H1 (cell line): ENCODE measurements at regions not wholly inside any gene's neighbourhood (a gene's known extent, or its start where the extent isn't known, plus 50 kb on each side); places are given as distances from the start of the nearest gene placed in this dataset.

Experiments
- CTCF ChIA-PET: fragments of 300-600 bp; sonication (Branson Sonifier 250); formaldehyde crosslinking; loops from one replicate; lab custom pipeline; 2021; ENCODE audit not compliant: partially characterized antibody; lab: Charles Lee
- POLR2A ChIA-PET: fragments of 300-600 bp; sonication (Branson Sonifier 250); formaldehyde crosslinking; loops from one replicate; lab custom pipeline; 2021; ENCODE audit warnings: inconsistent platforms; ENCODE audit not compliant: partially characterized antibody; lab: Charles Lee
- DNase-seq, 2 experiments: peaks; one replicate each; pipeline versions ENCODE4 v3.0.0 to v3.0.0-alpha.2; 2010 to 2022; ENCODE audit warnings: low spot score in 2 of 2, low read depth in 1 of 2, mixed read lengths in 1 of 2
- FAIRE-seq: peaks from 2 replicates; lab custom pipeline; 2011; peaks lifted over from hg19 to GRCh38; lab: Jason Lieb, UNC
- H2AFZ ChIP-seq: 2 replicates; pipeline ENCODE4 v1.8.1; 2012; ENCODE audit warnings: low read length, inconsistent platforms
- H2AK5ac ChIP-seq: 2 replicates; pipeline ENCODE4 v1.6.1; 2013; ENCODE audit warnings: low read depth, low read length
- H2BK120ac ChIP-seq: replicated peaks from 2 replicates; pipeline ENCODE3; 2013; ENCODE audit warnings: low read depth, low read length, inconsistent platforms
- H2BK12ac ChIP-seq: 2 replicates; pipeline ENCODE4 v1.6.1; 2013; ENCODE audit warnings: low read depth, low read length
- H2BK15ac ChIP-seq: 2 replicates; pipeline ENCODE4 v1.6.1; 2013; ENCODE audit warnings: low read length
- H2BK20ac ChIP-seq: 2 replicates; pipeline ENCODE4 v1.6.1; 2013; ENCODE audit warnings: low read length
- H2BK5ac ChIP-seq: 2 replicates; pipeline ENCODE4 v1.6.1; 2013; ENCODE audit warnings: low read depth, low read length
- H3K14ac ChIP-seq: 2 replicates; pipeline ENCODE4 v1.6.1; 2013; ENCODE audit warnings: inconsistent platforms; ENCODE audit not compliant: insufficient read length
- H3K18ac ChIP-seq: 2 replicates; pipeline ENCODE4 v1.6.1; 2013; ENCODE audit warnings: low read length; ENCODE audit errors: extremely low read depth
- H3K23ac ChIP-seq: 2 replicates; pipeline ENCODE4 v1.6.1; 2013; ENCODE audit warnings: inconsistent platforms; ENCODE audit not compliant: insufficient read length
- H3K23me2 ChIP-seq: 2 replicates; pipeline ENCODE4 v1.6.1; 2013; ENCODE audit warnings: low read depth, low read length
- H3K27ac ChIP-seq: 2 replicates; pipeline ENCODE4 v1.6.1; 2011; ENCODE audit warnings: low read depth, low read length, inconsistent platforms
- H3K27me3 ChIP-seq, 4 experiments: replicated peaks in 1 of 4; 1 replicate in 1 of 4; 2 replicates in 3 of 4; pipeline versions ENCODE4 v1.6.1 to v1.8.1; 2011 to 2013; ENCODE audit warnings: low read length in 3 of 4, mild to moderate bottlenecking in 3 of 4, inconsistent platforms in 2 of 4, mixed read lengths in 2 of 4, moderate library complexity in 1 of 4; ENCODE audit not compliant: control insufficient read depth in 3 of 4, insufficient read depth in 3 of 4; ENCODE audit errors: extremely low read depth in 1 of 4
- H3K36me3 ChIP-seq, 4 experiments: 2 replicates each; pipeline versions ENCODE4 v1.6.1 to v1.8.1; 2011 to 2013; ENCODE audit warnings: mild to moderate bottlenecking in 4 of 4, low read length in 3 of 4, moderate library complexity in 2 of 4, control low read depth in 1 of 4, inconsistent platforms in 1 of 4; ENCODE audit not compliant: insufficient read depth in 4 of 4, control insufficient read depth in 2 of 4
- H3K4ac ChIP-seq: replicated peaks from 2 replicates; pipeline ENCODE3; 2013; ENCODE audit warnings: low read length, low read depth, mixed read lengths, inconsistent platforms; ENCODE audit not compliant: insufficient read length
- H3K4me1 ChIP-seq, 4 experiments: replicated peaks in 1 of 4; 1 replicate in 1 of 4; 2 replicates in 3 of 4; pipeline versions ENCODE4 v1.6.1 to v1.8.1; 2011 to 2013; ENCODE audit warnings: low read length in 3 of 4, inconsistent platforms in 2 of 4, mixed read lengths in 1 of 4; ENCODE audit not compliant: insufficient read depth in 4 of 4, control insufficient read depth in 3 of 4
- H3K4me2 ChIP-seq, 2 experiments: 2 replicates each; pipeline versions ENCODE4 v1.6.1 to v1.8.1; 2011 to 2013; ENCODE audit warnings: low read depth in 2 of 2, low read length in 2 of 2, control low read depth in 1 of 2, inconsistent platforms in 1 of 2, mild to moderate bottlenecking in 1 of 2; ENCODE audit not compliant: insufficient read depth in 1 of 2
- H3K4me3 ChIP-seq, 4 experiments: fragments of 200-600, 300-600 bp in 1 of 4; sonication (generic), shearing (Covaris generic), sonication (Bioruptor Twin) in 1 of 4; 2 replicates each; pipeline versions ENCODE4 v1.5.1 to v1.8.1; 2011 to 2016; ENCODE audit warnings: low read length in 4 of 4, low read depth in 3 of 4, control low read depth in 2 of 4, inconsistent platforms in 2 of 4, mild to moderate bottlenecking in 2 of 4, mixed read lengths in 1 of 4, moderate library complexity in 1 of 4; ENCODE audit not compliant: insufficient read depth in 2 of 4; ENCODE audit errors: extremely low read depth in 1 of 4
- H3K56ac ChIP-seq: replicated peaks from 2 replicates; pipeline ENCODE3; 2013; ENCODE audit warnings: low read depth, mild to moderate bottlenecking, mixed read lengths, low read length, inconsistent platforms; ENCODE audit not compliant: insufficient read length
- H3K79me1 ChIP-seq: 2 replicates; pipeline ENCODE4 v1.6.1; 2013; ENCODE audit warnings: low read depth, low read length, control low read depth
- H3K79me2 ChIP-seq, 2 experiments: 2 replicates each; pipeline versions ENCODE4 v1.6.1 to v1.8.1; 2012 to 2013; ENCODE audit warnings: low read length in 2 of 2, mild to moderate bottlenecking in 2 of 2, inconsistent platforms in 1 of 2; ENCODE audit not compliant: insufficient read depth in 2 of 2, control insufficient read depth in 1 of 2
- H3K9ac ChIP-seq, 4 experiments: replicated peaks in 1 of 4; 1 replicate in 1 of 4; 2 replicates in 3 of 4; pipeline versions ENCODE4 v1.6.1 to v1.8.1; 2011 to 2013; ENCODE audit warnings: low read depth in 3 of 4, low read length in 3 of 4, control low read depth in 2 of 4, mild to moderate bottlenecking in 2 of 4, moderate library complexity in 2 of 4, inconsistent platforms in 1 of 4; ENCODE audit errors: extremely low read depth in 1 of 4
- H3K9me3 ChIP-seq, 2 experiments: 2 replicates each; pipeline versions ENCODE4 v1.6.1 to v1.8.1; 2012 to 2013; ENCODE audit warnings: mild to moderate bottlenecking in 2 of 2, moderate library complexity in 2 of 2, control low read depth in 1 of 2, inconsistent platforms in 1 of 2, low read depth in 1 of 2, low read length in 1 of 2, mixed read lengths in 1 of 2; ENCODE audit not compliant: insufficient read depth in 2 of 2
- H4K20me1 ChIP-seq, 2 experiments: replicated peaks in 1 of 2; 2 replicates each; pipeline versions ENCODE3 to v1.8.1; 2011 to 2013; ENCODE audit warnings: inconsistent platforms in 2 of 2, low read length in 2 of 2, mild to moderate bottlenecking in 1 of 2; ENCODE audit not compliant: insufficient read depth in 2 of 2, control insufficient read depth in 1 of 2
- H4K5ac ChIP-seq: 2 replicates; pipeline ENCODE4 v1.6.1; 2013; ENCODE audit warnings: low read length, low read depth, mixed read lengths, inconsistent platforms; ENCODE audit not compliant: insufficient read length
- H4K8ac ChIP-seq: 2 replicates; pipeline ENCODE4 v1.8.0; 2013; ENCODE audit warnings: mild to moderate bottlenecking, moderate library complexity, low read length, inconsistent platforms; ENCODE audit not compliant: insufficient read depth; ENCODE audit errors: extremely low read depth
- H4K91ac ChIP-seq: replicated peaks from 2 replicates; pipeline ENCODE3; 2013; ENCODE audit warnings: low read length, mixed read lengths, inconsistent platforms; ENCODE audit not compliant: insufficient read length
- JUND ChIP-seq: IDR thresholded peaks from 2 replicates; pipeline ENCODE4 v1.6.1; 2011; ENCODE audit warnings: mild to moderate bottlenecking, improper control_type of control experiment, low read length
- PHF8 ChIP-seq: fragments of 200-600 bp; sonication (generic); conservative IDR thresholded peaks from 2 replicates; pipeline ENCODE4 v1.7.1; 2012; ENCODE audit warnings: low read depth, mild to moderate bottlenecking, inconsistent platforms, low read length, moderate library complexity
- WGBS, 2 experiments: shearing (Covaris generic) in 1 of 2; methylation state at CpG; one replicate each; pipeline versions ENCODE4 v1.1.6 to v1.1.7; 2013 to 2015; ENCODE audit warnings: low lambda C conversion rate in 2 of 2, mixed read lengths in 2 of 2, inconsistent platforms in 1 of 2, low coverage in 1 of 2, missing lambda C conversion rate in 1 of 2; ENCODE audit not compliant: insufficient replicate concordance in 2 of 2, insufficient coverage in 1 of 2, insufficient read length in 1 of 2; ENCODE audit errors: extremely low coverage in 1 of 2, missing lambda C conversion rate in 1 of 2; 5-methylcytosine and 5-hydroxymethylcytosine counted together

DNA sequence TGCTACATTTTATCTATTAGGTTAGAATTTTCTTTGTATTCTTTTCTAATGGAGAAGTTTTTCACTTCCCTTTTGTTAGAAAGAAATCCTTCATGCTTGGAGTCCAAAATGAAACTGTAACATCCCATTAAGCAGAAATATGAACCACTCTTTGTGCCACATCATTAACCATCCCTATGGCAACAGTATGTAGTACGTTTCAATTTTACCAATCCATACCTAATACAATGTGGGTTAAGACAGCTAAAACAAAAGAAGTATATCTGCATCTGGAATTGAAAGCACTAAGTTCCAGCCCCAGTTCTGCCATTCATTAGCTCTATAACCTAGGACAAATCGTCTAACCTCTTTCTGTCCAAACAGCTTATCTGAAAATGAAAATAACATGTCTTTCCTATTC, 409.2 kb upstream of the SPHKAP start:
- no peaks in the 10 kb centered on the region for H4K20me1 ChIP-seq
- H3K14ac ChIP-seq, result no peak overlapping the region
- H4K8ac ChIP-seq, result no peak overlapping the region
- H2BK5ac ChIP-seq, result no peak overlapping the region
- no peak overlapping the region for H3K18ac ChIP-seq
- H3K36me3 ChIP-seq, result no peaks in the 10 kb centered on the region
- no peaks in the 10 kb centered on the region; the same call in 1 of the 2 replicates for H3K23me2 ChIP-seq
- no peak overlapping the region for H3K27ac ChIP-seq
- H3K9me3 ChIP-seq, result no peaks in the 10 kb centered on the region
- no peak overlapping the region for H3K9ac ChIP-seq
- H3K79me1 ChIP-seq, result no peaks in the 10 kb centered on the region
- no peak overlapping the region for H3K23ac ChIP-seq
- CTCF ChIA-PET, result interaction anchor here (0.6 to 0.9 kb wide), 3 partner anchors 75 to 680 kb away, joined by 3 to 4 read pairs (median 3); no protein-coding TSS in a partner anchor
- no peak overlapping the region for H4K91ac ChIP-seq
- 89% methylated on average over 2 of the region's 2 CpGs; no CpG with 5 or more reads in 1 of the 2 experiments for WGBS, 2 experiments
- no peak overlapping the region for H2AFZ ChIP-seq
- no peak overlapping the region for H4K5ac ChIP-seq
- H3K56ac ChIP-seq, result no peak overlapping the region
- H3K79me2 ChIP-seq, result no peaks in the 10 kb centered on the region
- no peak overlapping the region for H2BK120ac ChIP-seq
- no peaks in the 10 kb centered on the region for H3K4me1 ChIP-seq
- H3K4ac ChIP-seq, result no peak overlapping the region
- no peak overlapping the region for H2BK15ac ChIP-seq
- H2BK20ac ChIP-seq, result no peak overlapping the region
- FAIRE-seq, result no peak
- H3K4me2 ChIP-seq, result no peak overlapping the region
- TF ChIP-seq JUND (no peak), PHF8 (no peak)
- TF ChIP-seq, all 59 proteins: peak for 0
- H2AK5ac ChIP-seq, result no peak overlapping the region
- H3K4me3 ChIP-seq, result no peak overlapping the region
- no peaks in the 10 kb centered on the region for H3K27me3 ChIP-seq
- no peak for DNase-seq
- POLR2A ChIA-PET, result no interaction called here
- no peak overlapping the region for H2BK12ac ChIP-seq
